Caki2 (cell line): ENCODE measurements at regions not wholly inside any gene's neighbourhood (a gene's known extent, or its start where the extent isn't known, plus 50 kb on each side); places are given as distances from the start of the nearest gene placed in this dataset.

Experiments
- DNase-seq: peaks from one replicate; pipeline ENCODE4 v3.0.0-alpha.2; 2015; ENCODE audit warnings: low read depth
- in situ Hi-C: cut with HindIII; loops from 2 replicates; pipeline ENCODE4 v1.10.0; 2016; ENCODE audit warnings: low sequenced_read_pairs, low pct_unique_long_range_greater_than_20kb, mixed read lengths

- no peak for DNase-seq
- in situ Hi-C loops: no loop called here
Observed at GRCh38 chr5:61596265-61596664, 264.2 kb downstream of the ZSWIM6 start.

- in situ Hi-C loops: no loop called here
- DNase-seq: no peak
Observed at GRCh38 chr5:61597684-61598083, 265.6 kb downstream of the ZSWIM6 start.

- in situ Hi-C loops: no loop called here
- DNase-seq: no peak
Observed at GRCh38 chr5:61598126-61598525, 266.1 kb downstream of the ZSWIM6 start.

GRCh38 chr5:61599370-61600122, 267.5 kb downstream of the ZSWIM6 start:
- no peak for DNase-seq
- in situ Hi-C loops: no loop called here

GRCh38 chr5:61600123-61600444, 268.0 kb downstream of the ZSWIM6 start:
- DNase-seq: no peak
- in situ Hi-C loops: no loop called here

GRCh38 chr5:61600945-61601511, 269.0 kb downstream of the ZSWIM6 start:
- no peak for DNase-seq
- in situ Hi-C loops: no loop called here

GRCh38 chr5:61603211-61603908, 271.3 kb downstream of the ZSWIM6 start:
- in situ Hi-C loops: no loop called here
- DNase-seq: no peak

GRCh38 chr5:61604076-61605025, 272.3 kb downstream of the ZSWIM6 start:
- no peak for DNase-seq
- in situ Hi-C loops: no loop called here

- DNase-seq: no peak
- in situ Hi-C loops: no loop called here
Observed at GRCh38 chr5:61609840-61610677, 278.0 kb downstream of the ZSWIM6 start.

- DNase-seq: no peak
- in situ Hi-C loops: no loop called here
Observed at GRCh38 chr5:61610678-61611024, 278.6 kb downstream of the ZSWIM6 start.

- in situ Hi-C loops: no loop called here
- no peak for DNase-seq
Observed at GRCh38 chr5:61612431-61612830, 280.4 kb downstream of the ZSWIM6 start.

- in situ Hi-C loops: no loop called here
- no peak for DNase-seq
Observed at GRCh38 chr5:61613679-61614078, 281.6 kb downstream of the ZSWIM6 start.

- no peak for DNase-seq
- in situ Hi-C loops: no loop called here
Observed at GRCh38 chr5:61614606-61615005, 282.5 kb downstream of the ZSWIM6 start.

GRCh38 chr5:61617039-61617438, 285.0 kb downstream of the ZSWIM6 start:
- in situ Hi-C loops: no loop called here

GRCh38 chr5:61617995-61618525, 286.0 kb downstream of the ZSWIM6 start:
- in situ Hi-C loops: no loop called here
- no peak for DNase-seq

More at GRCh38 chr5:61617039-61617438, 285.0 kb downstream of the ZSWIM6 start:
- no peak for DNase-seq

- no peak for DNase-seq
Observed at GRCh38 chr5:61618577-61618976, 286.5 kb downstream of the ZSWIM6 start.

GRCh38 chr5:61619289-61619688, 287.2 kb downstream of the ZSWIM6 start:
- in situ Hi-C loops: no loop called here
- DNase-seq: no peak

More at GRCh38 chr5:61618577-61618976, 286.5 kb downstream of the ZSWIM6 start:
- in situ Hi-C loops: no loop called here
